H9 (cell line): ENCODE measurements at regions not wholly inside any gene's neighbourhood (a gene's known extent, or its start where the extent isn't known, plus 50 kb on each side); places are given as distances from the start of the nearest gene placed in this dataset.

ENCODE experiments used
- DNase-seq: peaks from one replicate; pipeline ENCODE4 v3.0.0-alpha.2; 2017
- H2AFZ ChIP-seq: one replicate; pipeline ENCODE4 v1.6.1; 2013; ENCODE audit warnings: mild to moderate bottlenecking, low read length, control low read depth, moderate library complexity
- H2AK5ac ChIP-seq: 2 replicates; pipeline ENCODE4 v1.6.1; 2013; ENCODE audit warnings: low read length, control low read depth, mixed read lengths; ENCODE audit not compliant: insufficient read length
- H2BK120ac ChIP-seq: one replicate; pipeline ENCODE4 v1.6.1; 2013; ENCODE audit warnings: low read depth, mild to moderate bottlenecking, low read length, control low read depth, inconsistent platforms; ENCODE audit not compliant: poor library complexity, severe bottlenecking
- H2BK12ac ChIP-seq: 2 replicates; pipeline ENCODE4 v1.6.1; 2013; ENCODE audit warnings: low read length, control low read depth, mixed read lengths, low read depth; ENCODE audit not compliant: insufficient read length
- H2BK15ac ChIP-seq: 2 replicates; pipeline ENCODE4 v1.6.1; 2013; ENCODE audit warnings: low read depth, low read length, control low read depth
- H2BK20ac ChIP-seq: one replicate; pipeline ENCODE4 v1.6.1; 2013; ENCODE audit warnings: low read depth, mild to moderate bottlenecking, low read length, control low read depth, inconsistent platforms; ENCODE audit not compliant: poor library complexity, severe bottlenecking
- H2BK5ac ChIP-seq: 2 replicates; pipeline ENCODE4 v1.6.1; 2013; ENCODE audit warnings: low read length, control low read depth, mixed read lengths; ENCODE audit not compliant: insufficient read length
- H3K14ac ChIP-seq: 2 replicates; pipeline ENCODE4 v1.6.1; 2013; ENCODE audit warnings: low read length, control low read depth; ENCODE audit not compliant: insufficient read depth
- H3K18ac ChIP-seq: 2 replicates; pipeline ENCODE4 v1.6.1; 2013; ENCODE audit warnings: low read depth, mild to moderate bottlenecking, mixed read lengths, low read length, control low read depth; ENCODE audit not compliant: insufficient read length
- H3K23ac ChIP-seq: 2 replicates; pipeline ENCODE4 v1.6.1; 2013; ENCODE audit warnings: low read length, control low read depth, mixed read lengths, low read depth; ENCODE audit not compliant: insufficient read length
- H3K23me2 ChIP-seq: 2 replicates; pipeline ENCODE4 v1.6.1; 2013; ENCODE audit warnings: low read depth, mild to moderate bottlenecking, mixed read lengths, low read length, control low read depth; ENCODE audit not compliant: insufficient read length, poor library complexity, severe bottlenecking
- H3K27ac ChIP-seq: 2 replicates; pipeline ENCODE4 v1.5.1; 2013; ENCODE audit warnings: low read length, control low read depth, mixed read lengths, low read depth; ENCODE audit not compliant: insufficient read length
- H3K27me3 ChIP-seq: 2 replicates; pipeline ENCODE4 v1.6.1; 2013; ENCODE audit warnings: low read length, control low read depth, inconsistent platforms; ENCODE audit not compliant: insufficient read depth
- H3K4ac ChIP-seq: 2 replicates; pipeline ENCODE4 v1.6.1; 2013; ENCODE audit warnings: low read depth, mild to moderate bottlenecking, control low read depth, inconsistent platforms, low read length, moderate library complexity
- H3K4me1 ChIP-seq: 2 replicates; pipeline ENCODE4 v1.6.1; 2013; ENCODE audit warnings: low read length, control low read depth, inconsistent platforms; ENCODE audit not compliant: insufficient read depth
- H3K4me2 ChIP-seq: 2 replicates; pipeline ENCODE4 v1.6.1; 2013; ENCODE audit warnings: low read length, control low read depth, mixed read lengths; ENCODE audit not compliant: insufficient read length, insufficient read depth
- H3K56ac ChIP-seq: 2 replicates; pipeline ENCODE4 v1.6.1; 2013; ENCODE audit warnings: low read depth, mild to moderate bottlenecking, mixed read lengths, low read length, control low read depth; ENCODE audit not compliant: insufficient read length
- H3K79me1 ChIP-seq: 2 replicates; pipeline ENCODE4 v1.6.1; 2013; ENCODE audit warnings: low read depth, mild to moderate bottlenecking, moderate library complexity, low read length, control low read depth, inconsistent platforms; ENCODE audit not compliant: insufficient read depth, poor library complexity, severe bottlenecking
- H3K79me2 ChIP-seq: 2 replicates; pipeline ENCODE4 v1.6.1; 2013; ENCODE audit warnings: low read length, control low read depth, inconsistent platforms; ENCODE audit not compliant: insufficient read depth
- H3K9ac ChIP-seq: 2 replicates; pipeline ENCODE4 v1.6.1; 2013; ENCODE audit warnings: low read length, control low read depth, mixed read lengths; ENCODE audit not compliant: insufficient read length; ENCODE audit errors: extremely low read depth
- H3K9me3 ChIP-seq: one replicate; pipeline ENCODE4 v1.6.1; 2013; ENCODE audit warnings: low read depth, low read length, inconsistent platforms; ENCODE audit not compliant: control insufficient read depth
- H3T11ph ChIP-seq: one replicate; pipeline ENCODE4 v1.6.1; 2013; ENCODE audit warnings: mild to moderate bottlenecking, low read length, control low read depth, inconsistent platforms
- H4K20me1 ChIP-seq: one replicate; pipeline ENCODE4 v1.6.1; 2013; ENCODE audit not compliant: control insufficient read depth, insufficient read length, insufficient read depth
- H4K5ac ChIP-seq: 2 replicates; pipeline ENCODE4 v1.6.1; 2013; ENCODE audit warnings: low read depth, mild to moderate bottlenecking, mixed read lengths, low read length, control low read depth; ENCODE audit not compliant: insufficient read length
- H4K8ac ChIP-seq: replicated peaks from 2 replicates; pipeline ENCODE4 v1.6.1; 2013; ENCODE audit warnings: low read length, control low read depth, mixed read lengths, low read depth; ENCODE audit not compliant: insufficient read length
- H4K91ac ChIP-seq: 2 replicates; pipeline ENCODE4 v1.6.1; 2013; ENCODE audit warnings: low read depth, mild to moderate bottlenecking, moderate library complexity, mixed read lengths, low read length, control low read depth; ENCODE audit not compliant: insufficient read length
- H3K27ac Mint-ChIP-seq, 3 experiments: 2 replicates in 2 of 3; 3 replicates in 1 of 3; pipeline ENCODE4 v1.8.0; 2020 to 2021; ENCODE audit warnings: mixed read lengths in 3 of 3, mild to moderate bottlenecking in 1 of 3, moderate library complexity in 1 of 3
- H3K27me3 Mint-ChIP-seq: 2 replicates; pipeline ENCODE4 v1.8.0; 2021; ENCODE audit warnings: low read depth, mild to moderate bottlenecking, moderate library complexity, mixed read lengths
- H3K36me3 Mint-ChIP-seq, 3 experiments: 2 replicates in 2 of 3; 3 replicates in 1 of 3; pipeline ENCODE4 v1.8.0; 2020 to 2021; ENCODE audit warnings: low read depth in 3 of 3, mixed read lengths in 3 of 3; ENCODE audit not compliant: insufficient read depth in 1 of 3
- H3K4me1 Mint-ChIP-seq, 2 experiments: 2 replicates each; pipeline ENCODE4 v1.8.0; 2020; ENCODE audit warnings: mixed read lengths in 2 of 2
- H3K4me3 Mint-ChIP-seq, 2 experiments: 2 replicates in 1 of 2; 3 replicates in 1 of 2; pipeline ENCODE4 v1.8.0; 2020 to 2021; ENCODE audit warnings: mild to moderate bottlenecking in 2 of 2, mixed read lengths in 2 of 2, moderate library complexity in 1 of 2
- H3K9me3 Mint-ChIP-seq, 2 experiments: 2 replicates in 1 of 2; 3 replicates in 1 of 2; pipeline ENCODE4 v1.8.0; 2020; ENCODE audit warnings: mild to moderate bottlenecking in 2 of 2, mixed read lengths in 2 of 2, moderate library complexity in 1 of 2
- CTCF ChIP-seq: fragments of 200-600 bp; sonication (generic); conservative IDR thresholded peaks from 3 replicates; pipeline ENCODE4 v1.8.0; 2021; ENCODE audit warnings: antibody characterized with exemption, mild to moderate bottlenecking
- WGBS: extraction: QIAGEN DNeasy Blood & Tissue Kit; methylation state at CpG from one replicate; pipeline ENCODE4 v1.1.7; 2013; ENCODE audit warnings: missing lambda C conversion rate, low lambda C conversion rate, mixed read lengths; ENCODE audit not compliant: insufficient read length; ENCODE audit errors: extremely low coverage; 5-methylcytosine and 5-hydroxymethylcytosine counted together

GRCh38 chr1:194644528-194644927 lies 1458.1 kb upstream of the B3GALT2 start:
- H2AK5ac ChIP-seq = no peak overlapping the region
- H3K4me3 Mint-ChIP-seq = no peak overlapping the region
- WGBS = no CpG with 5 or more reads among the region's 1 CpG
- no peak overlapping the region for H3K56ac ChIP-seq
- H3K79me1 ChIP-seq = no peaks in the 10 kb centered on the region
- H3K27ac Mint-ChIP-seq = no peak overlapping the region
- no peaks in the 10 kb centered on the region for H3K4me1 ChIP-seq
- H4K20me1 ChIP-seq = no peaks in the 10 kb centered on the region
- H4K5ac ChIP-seq = no peak overlapping the region
- H3K23me2 ChIP-seq = no peaks in the 10 kb centered on the region
- H3K79me2 ChIP-seq = no peaks in the 10 kb centered on the region
- no peak overlapping the region for H2BK12ac ChIP-seq
- no peaks in the 10 kb centered on the region for H3K27me3 Mint-ChIP-seq
- no peak overlapping the region for H2BK20ac ChIP-seq
- H3K27me3 ChIP-seq = no peaks in the 10 kb centered on the region
- no peak overlapping the region for H4K8ac ChIP-seq
- no peaks in the 10 kb centered on the region for H3K9me3 ChIP-seq
- H3K4me1 Mint-ChIP-seq = no peaks in the 10 kb centered on the region
- no peak overlapping the region for H2BK15ac ChIP-seq
- H3K4ac ChIP-seq = no peak overlapping the region
- no peak overlapping the region for H3K23ac ChIP-seq
- H2BK120ac ChIP-seq = no peak overlapping the region
- H3K4me2 ChIP-seq = no peak overlapping the region
- no peak overlapping the region for H3K9ac ChIP-seq
- H3K36me3 Mint-ChIP-seq = peaks cover 0 to 7% (median 1%) of the 10 kb centered on the region in 3 experiments; a peak in 6 of 7 replicates
- TF ChIP-seq CTCF = no peak
- no peak overlapping the region for H3K18ac ChIP-seq
- no peak overlapping the region for H3T11ph ChIP-seq
- no peak overlapping the region for H2AFZ ChIP-seq
- H4K91ac ChIP-seq = no peak overlapping the region
- H3K9me3 Mint-ChIP-seq = peaks cover 7 to 10% of the 10 kb centered on the region in 2 experiments; a peak in 4 of 5 replicates
- no peak overlapping the region for H3K27ac ChIP-seq
- no peak for DNase-seq
- no peak overlapping the region for H3K14ac ChIP-seq
- no peak overlapping the region for H2BK5ac ChIP-seq
